ENCODE measurements at regions not wholly inside any gene's neighbourhood (a gene's known extent, or its start where the extent isn't known, plus 50 kb on each side); places are given as distances from the start of the nearest gene placed in this dataset.
A peak's percentile ranks its signal among the peaks of the same experiment; 100 is the strongest.

GRCh38 chr14:65824978-65825299 lies 412.4 kb downstream of the FUT8 start:
- ATAC-seq = no peak
- intact Hi-C loops (cut with DNase I) = loop anchor here in 2 of 3 donors (5.0 to 10.0 kb wide), 4 partner anchors 410 to 660 kb away; partner anchors contain the start of gene FUT8 (in 2 of the 2)
- peak; percentile 88 for FAIRE-seq

DNA sequence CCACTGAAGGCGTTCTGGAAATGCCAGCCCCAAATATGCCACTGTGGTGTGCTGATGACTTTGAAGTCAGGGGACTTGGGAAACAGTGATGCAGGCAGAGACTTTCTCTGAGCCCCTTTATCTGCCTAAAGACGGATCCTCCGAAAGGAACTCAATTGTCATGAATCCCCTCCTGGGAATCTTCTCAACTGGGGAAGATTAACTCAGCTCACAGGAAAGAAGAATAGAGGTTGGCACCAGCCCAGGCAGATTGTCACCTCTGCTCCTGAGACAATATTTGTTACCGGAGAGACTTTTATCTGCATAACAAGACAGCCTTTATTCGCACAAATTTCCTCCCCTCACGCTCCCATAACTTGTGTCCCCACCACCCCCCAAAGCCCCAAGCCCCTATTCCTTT lies 414.4 kb downstream of the FUT8 start:
- FAIRE-seq (no peak), ATAC-seq (no peak)

More at GRCh38 chr14:65824978-65825299, 412.4 kb downstream of the FUT8 start:
- H3K27me3 ChIP-seq = no peaks in the 10 kb centered on the region
- 2 to 7% methylated on average over 2 of the region's 2 CpGs for WGBS, 2 donors
- no peak overlapping the region for H3K27ac ChIP-seq
- no peaks in the 10 kb centered on the region for H3K4me1 ChIP-seq
- DNase-seq = no peak
- TF ChIP-seq, protein P1, sequence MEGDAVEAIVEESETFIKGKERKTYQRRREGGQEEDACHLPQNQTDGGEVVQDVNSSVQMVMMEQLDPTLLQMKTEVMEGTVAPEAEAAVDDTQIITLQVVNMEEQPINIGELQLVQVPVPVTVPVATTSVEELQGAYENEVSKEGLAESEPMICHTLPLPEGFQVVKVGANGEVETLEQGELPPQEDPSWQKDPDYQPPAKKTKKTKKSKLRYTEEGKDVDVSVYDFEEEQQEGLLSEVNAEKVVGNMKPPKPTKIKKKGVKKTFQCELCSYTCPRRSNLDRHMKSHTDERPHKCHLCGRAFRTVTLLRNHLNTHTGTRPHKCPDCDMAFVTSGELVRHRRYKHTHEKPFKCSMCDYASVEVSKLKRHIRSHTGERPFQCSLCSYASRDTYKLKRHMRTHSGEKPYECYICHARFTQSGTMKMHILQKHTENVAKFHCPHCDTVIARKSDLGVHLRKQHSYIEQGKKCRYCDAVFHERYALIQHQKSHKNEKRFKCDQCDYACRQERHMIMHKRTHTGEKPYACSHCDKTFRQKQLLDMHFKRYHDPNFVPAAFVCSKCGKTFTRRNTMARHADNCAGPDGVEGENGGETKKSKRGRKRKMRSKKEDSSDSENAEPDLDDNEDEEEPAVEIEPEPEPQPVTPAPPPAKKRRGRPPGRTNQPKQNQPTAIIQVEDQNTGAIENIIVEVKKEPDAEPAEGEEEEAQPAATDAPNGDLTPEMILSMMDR (IDR thresholded peaks at IDR 0.05) = no peak
- no peak overlapping the region for H3K4me3 ChIP-seq
- no peaks in the 10 kb centered on the region for H3K36me3 ChIP-seq
- no peaks in the 10 kb centered on the region for H3K9me3 ChIP-seq

GRCh38 chr14:65827520-65827919 lies 415.0 kb downstream of the FUT8 start:
- WGBS, 2 donors = 49 to 64% methylated on average over 6 of the region's 6 CpGs
- no peaks in the 10 kb centered on the region for H3K27me3 ChIP-seq
- FAIRE-seq = no peak
- TF ChIP-seq, protein P1 (IDR thresholded peaks at IDR 0.05) = no peak
- no peaks in the 10 kb centered on the region for H3K4me1 ChIP-seq
- ATAC-seq = no peak
- no peak for DNase-seq
- intact Hi-C loops (cut with DNase I) = loop anchor here in 1 of 3 donors (10.0 kb wide), 2 partner anchors 413 to 663 kb away; partner anchors contain the start of gene FUT8
- no peak overlapping the region for H3K27ac ChIP-seq
- no peak overlapping the region for H3K4me3 ChIP-seq
- no peaks in the 10 kb centered on the region for H3K9me3 ChIP-seq
- H3K36me3 ChIP-seq = no peaks in the 10 kb centered on the region

More for the DNA sequence above, 414.4 kb downstream of the FUT8 start:
- no peaks in the 10 kb centered on the region for H3K4me1 ChIP-seq
- H3K27me3 ChIP-seq = no peaks in the 10 kb centered on the region
- no peak overlapping the region for H3K4me3 ChIP-seq
- no peaks in the 10 kb centered on the region for H3K9me3 ChIP-seq
- intact Hi-C loops (cut with DNase I) = loop anchor here in 1 of 3 donors (10.0 kb wide), 2 partner anchors 412 to 662 kb away; partner anchors contain the start of gene FUT8
- H3K36me3 ChIP-seq = no peaks in the 10 kb centered on the region
- WGBS, 2 donors = 38 to 50% methylated on average over 6 of the region's 6 CpGs
- TF ChIP-seq, protein P1 (IDR thresholded peaks at IDR 0.05) = no peak
- no peak for DNase-seq
- H3K27ac ChIP-seq = no peak overlapping the region

DNA sequence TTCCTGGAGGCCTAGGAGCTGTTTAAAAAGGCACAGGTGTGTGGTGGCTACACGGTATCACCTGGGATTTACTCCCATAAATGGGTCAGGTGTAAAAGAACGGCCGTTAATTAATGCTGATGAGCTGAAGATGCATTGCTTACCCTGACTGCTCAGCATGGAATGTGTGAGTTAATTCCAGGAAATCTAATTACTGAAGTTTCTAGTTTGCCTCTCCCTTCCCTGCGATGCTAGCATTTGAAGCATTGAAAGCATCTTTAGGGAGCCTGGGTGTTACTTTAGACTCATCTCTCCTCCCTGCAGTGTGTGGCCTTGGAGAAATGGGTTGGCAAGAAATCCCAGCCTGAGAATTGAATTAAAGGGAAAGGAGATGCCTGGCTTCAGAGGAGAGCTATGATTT lies 415.9 kb downstream of the FUT8 start:
- no peaks in the 10 kb centered on the region for H3K36me3 ChIP-seq
- DNase-seq = no peak
- no peak overlapping the region for H3K4me3 ChIP-seq
- no peaks in the 10 kb centered on the region for H3K27me3 ChIP-seq
- ATAC-seq = no peak
- H3K4me1 ChIP-seq = no peaks in the 10 kb centered on the region
- no peaks in the 10 kb centered on the region for H3K9me3 ChIP-seq
- no peak overlapping the region for H3K27ac ChIP-seq
- intact Hi-C loops (cut with DNase I) = loop anchor here in 1 of 3 donors (10.0 kb wide), 2 partner anchors 414 to 664 kb away; partner anchors contain the start of gene FUT8
- TF ChIP-seq, protein P1 (IDR thresholded peaks at IDR 0.05) = no peak
- FAIRE-seq = no peak
- 55 to 63% methylated on average over 4 of the region's 4 CpGs for WGBS, 2 donors

DNA sequence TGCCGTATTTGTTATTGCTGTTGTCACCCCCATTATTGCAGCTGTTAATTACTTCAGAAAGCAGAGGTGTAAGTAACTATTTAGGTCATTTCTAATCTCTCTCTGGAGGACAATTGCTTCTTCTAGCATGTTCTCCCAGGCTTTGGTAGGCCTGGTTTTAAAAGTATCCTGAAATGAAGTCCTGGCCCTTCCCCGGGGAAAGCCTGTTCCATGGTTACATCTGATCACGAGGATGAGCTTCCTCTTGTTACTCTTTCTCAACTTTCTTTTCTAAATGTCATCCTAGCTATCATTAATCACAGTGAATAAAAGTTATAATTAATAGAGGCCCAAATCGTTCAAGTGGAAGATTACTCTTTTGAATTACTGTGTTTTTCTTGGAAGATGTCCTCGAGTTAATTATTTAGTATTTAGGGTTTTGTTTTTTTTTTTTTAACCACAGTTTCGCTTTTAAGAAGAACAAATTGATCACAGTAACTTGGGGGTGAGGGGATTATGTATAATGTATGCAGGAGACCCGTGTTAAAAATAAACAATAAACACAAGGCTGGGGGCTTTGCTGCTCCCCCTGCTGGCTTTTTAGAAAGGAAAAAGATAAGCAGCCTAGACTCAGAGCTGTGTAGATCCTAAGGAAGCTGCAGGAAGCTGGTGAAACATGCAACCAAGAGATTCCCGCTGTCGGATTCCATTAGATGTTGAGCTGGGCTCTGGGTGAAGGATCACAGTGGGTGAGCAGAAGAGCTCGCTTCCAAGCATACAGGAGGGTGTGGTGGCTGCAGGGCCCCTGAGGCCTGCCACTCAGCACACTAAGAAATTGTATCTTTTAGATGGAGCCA lies 420.1 kb downstream of the FUT8 start:
- no peak overlapping the region for H3K27ac ChIP-seq
- H3K4me1 ChIP-seq = no peaks in the 10 kb centered on the region
- 55 to 58% methylated on average over 10 of the region's 10 CpGs for WGBS, 2 donors
- H3K4me3 ChIP-seq = no peak overlapping the region
- intact Hi-C loops (cut with DNase I) = no loop called here
- no peaks in the 10 kb centered on the region for H3K9me3 ChIP-seq
- no peak for DNase-seq
- H3K36me3 ChIP-seq = no peaks in the 10 kb centered on the region
- ATAC-seq = no peak
- FAIRE-seq = no peak
- H3K27me3 ChIP-seq = no peaks in the 10 kb centered on the region
- TF ChIP-seq, protein P1 (IDR thresholded peaks at IDR 0.05) = no peak

All from pancreas (tissue), 10 donors.